ENCODE measurements at regions not wholly inside any gene's neighbourhood (a gene's known extent, or its start where the extent isn't known, plus 50 kb on each side); places are given as distances from the start of the nearest gene placed in this dataset.

GRCh38 chr11:112597286-112597790 is 336.7 kb upstream of the PLET1 start:
- peaks cover 18 to 33% of the 10 kb centered on the region in 2 donors for H3K27me3 Mint-ChIP-seq (ENCODE audit: low read depth in 2 of 2)
- no peak for ATAC-seq

GRCh38 chr11:112599265-112599664 is 338.6 kb upstream of the PLET1 start:
- H3K27ac ChIP-seq (ENCODE audit: low read length) = no peak overlapping the region
- TF ChIP-seq, protein P1, sequence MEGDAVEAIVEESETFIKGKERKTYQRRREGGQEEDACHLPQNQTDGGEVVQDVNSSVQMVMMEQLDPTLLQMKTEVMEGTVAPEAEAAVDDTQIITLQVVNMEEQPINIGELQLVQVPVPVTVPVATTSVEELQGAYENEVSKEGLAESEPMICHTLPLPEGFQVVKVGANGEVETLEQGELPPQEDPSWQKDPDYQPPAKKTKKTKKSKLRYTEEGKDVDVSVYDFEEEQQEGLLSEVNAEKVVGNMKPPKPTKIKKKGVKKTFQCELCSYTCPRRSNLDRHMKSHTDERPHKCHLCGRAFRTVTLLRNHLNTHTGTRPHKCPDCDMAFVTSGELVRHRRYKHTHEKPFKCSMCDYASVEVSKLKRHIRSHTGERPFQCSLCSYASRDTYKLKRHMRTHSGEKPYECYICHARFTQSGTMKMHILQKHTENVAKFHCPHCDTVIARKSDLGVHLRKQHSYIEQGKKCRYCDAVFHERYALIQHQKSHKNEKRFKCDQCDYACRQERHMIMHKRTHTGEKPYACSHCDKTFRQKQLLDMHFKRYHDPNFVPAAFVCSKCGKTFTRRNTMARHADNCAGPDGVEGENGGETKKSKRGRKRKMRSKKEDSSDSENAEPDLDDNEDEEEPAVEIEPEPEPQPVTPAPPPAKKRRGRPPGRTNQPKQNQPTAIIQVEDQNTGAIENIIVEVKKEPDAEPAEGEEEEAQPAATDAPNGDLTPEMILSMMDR (IDR thresholded peaks at IDR 0.05) = no peak

More at GRCh38 chr11:112597286-112597790, 336.7 kb upstream of the PLET1 start:
- Mint-ChIP-seq H3K27ac (no peak overlapping the region), H3K4me3 (no peak overlapping the region), H3K4me1 (peaks cover 0 to 4% of the 10 kb centered on the region in 2 donors), H3K36me3 (no peaks in the 10 kb centered on the region), H3K9me3 (no peaks in the 10 kb centered on the region)
- intact Hi-C loops (cut with micrococcal nuclease) = no loop called here
- no peak for DNase-seq
- Histone ChIP-seq H3K9me3 (ENCODE audit: control insufficient read depth, insufficient read depth, low read length) (no peaks in the 10 kb centered on the region), H3K4me3 (ENCODE audit: low read length) (no peak overlapping the region), H3K4me1 (ENCODE audit: control insufficient read depth, insufficient read depth, low read length) (no peaks in the 10 kb centered on the region), H3K27me3 (ENCODE audit: control insufficient read depth, insufficient read depth, low read length) (no peaks in the 10 kb centered on the region), H3K36me3 (ENCODE audit: control insufficient read depth, insufficient read depth, low read length) (no peaks in the 10 kb centered on the region), H3K27ac (ENCODE audit: low read length) (no peak overlapping the region)
- WGBS (ENCODE audit: insufficient coverage) = 25% methylated on average over 1 of the region's 2 CpGs
- TF ChIP-seq, protein P1 (IDR thresholded peaks at IDR 0.05) = no peak

DNA sequence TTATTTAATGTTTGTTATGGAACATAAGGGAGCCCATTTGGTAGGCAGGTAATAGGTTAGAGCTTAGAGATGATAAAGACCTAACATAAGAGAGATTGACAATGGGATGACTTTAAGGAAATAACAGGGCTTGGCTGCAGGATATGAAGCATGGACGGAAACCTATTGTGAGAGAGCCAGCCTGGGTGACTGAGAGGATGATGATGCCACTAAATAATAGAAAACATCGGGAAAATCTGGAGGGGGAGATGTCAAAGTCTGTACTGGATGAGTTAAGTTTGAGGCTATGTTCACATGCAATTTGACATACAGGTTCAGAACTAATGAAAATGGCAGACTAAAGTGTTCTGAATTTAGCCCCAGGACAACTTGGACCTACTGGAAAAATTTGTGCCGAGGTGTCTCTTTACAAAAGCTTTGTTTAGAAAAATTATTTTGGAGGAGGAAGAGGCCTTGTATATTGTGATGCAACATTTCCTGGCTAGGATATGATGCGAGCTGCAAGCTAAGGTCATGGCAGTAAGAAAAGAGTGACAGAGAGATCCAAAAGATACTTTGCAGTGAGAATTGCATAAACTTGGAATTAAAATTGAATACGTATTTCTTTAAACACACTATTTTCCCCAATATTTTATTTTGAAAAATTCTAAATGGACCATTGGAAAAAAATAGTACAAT is 339.3 kb upstream of the PLET1 start:
- ATAC-seq (no peak), DNase-seq (no peak)
- H3K36me3 ChIP-seq (ENCODE audit: control insufficient read depth, insufficient read depth, low read length) = no peaks in the 10 kb centered on the region
- Mint-ChIP-seq H3K36me3 (no peaks in the 10 kb centered on the region), H3K27ac (no peak overlapping the region), H3K9me3 (no peaks in the 10 kb centered on the region), H3K27me3 (ENCODE audit: low read depth in 2 of 2) (peaks cover 26 to 53% of the 10 kb centered on the region in 2 donors), H3K4me1 (peaks cover 0 to 4% of the 10 kb centered on the region in 2 donors), H3K4me3 (no peak overlapping the region)
- no peak overlapping the region for H3K27ac ChIP-seq (ENCODE audit: low read length)
- intact Hi-C loops (cut with micrococcal nuclease) = no loop called here
- TF ChIP-seq, protein P1 (IDR thresholded peaks at IDR 0.05) = no peak
- no peaks in the 10 kb centered on the region for H3K9me3 ChIP-seq (ENCODE audit: control insufficient read depth, insufficient read depth, low read length)
- H3K4me3 ChIP-seq (ENCODE audit: low read length) = no peak overlapping the region
- 66% methylated on average over 4 of the region's 5 CpGs for WGBS (ENCODE audit: insufficient coverage)
- H3K4me1 ChIP-seq (ENCODE audit: control insufficient read depth, insufficient read depth, low read length) = no peaks in the 10 kb centered on the region
- peaks cover 3% of the 10 kb centered on the region for H3K27me3 ChIP-seq (ENCODE audit: control insufficient read depth, insufficient read depth, low read length)

More at GRCh38 chr11:112599265-112599664, 338.6 kb upstream of the PLET1 start:
- DNase-seq = no peak
- H3K36me3 ChIP-seq (ENCODE audit: control insufficient read depth, insufficient read depth, low read length) = no peaks in the 10 kb centered on the region
- H3K4me3 ChIP-seq (ENCODE audit: low read length) = no peak overlapping the region
- no peak overlapping the region for H3K27ac Mint-ChIP-seq
- peaks cover 3% of the 10 kb centered on the region for H3K27me3 ChIP-seq (ENCODE audit: control insufficient read depth, insufficient read depth, low read length)
- peaks cover 24 to 47% of the 10 kb centered on the region in 2 donors for H3K27me3 Mint-ChIP-seq (ENCODE audit: low read depth in 2 of 2)
- H3K4me3 Mint-ChIP-seq = no peak overlapping the region
- H3K36me3 Mint-ChIP-seq = no peaks in the 10 kb centered on the region
- no peaks in the 10 kb centered on the region for H3K4me1 ChIP-seq (ENCODE audit: control insufficient read depth, insufficient read depth, low read length)
- H3K9me3 ChIP-seq (ENCODE audit: control insufficient read depth, insufficient read depth, low read length) = no peaks in the 10 kb centered on the region
- ATAC-seq = no peak
- intact Hi-C loops (cut with micrococcal nuclease) = no loop called here
- no peaks in the 10 kb centered on the region for H3K9me3 Mint-ChIP-seq
- peaks cover 0 to 4% of the 10 kb centered on the region in 2 donors for H3K4me1 Mint-ChIP-seq

Data from natural killer cell (primary cell).